Heart left ventricle (tissue), 16 donors: ENCODE measurements at regions not wholly inside any gene's neighbourhood (a gene's known extent, or its start where the extent isn't known, plus 50 kb on each side); places are given as distances from the start of the nearest gene placed in this dataset.

ENCODE experiments used
- ATAC-seq, 4 donors: fragments of 200-7000 bp; cut with Tn5 transposase; one replicate each; pipeline ENCODE4 v1.9.1; 2020 to 2022; ENCODE audit warnings: moderate library complexity in 4 of 4, mild to moderate bottlenecking in 3 of 4, moderate number of reproducible peaks in 1 of 4
- DNase-seq, 5 donors: peaks; one replicate each; pipeline ENCODE4 v3.0.0-alpha.2; 2020
- H3K27ac ChIP-seq, 12 donors: fragments of 200-600 bp; sonication (generic) in 4 of 12; one replicate each; pipeline versions ENCODE4 v1.5.0 to v1.8.0; 2016 to 2022; ENCODE audit warnings: mild to moderate bottlenecking in 2 of 12
- H3K27me3 ChIP-seq, 9 donors: fragments of 200-600 bp; sonication (generic) in 2 of 9; one replicate each; pipeline versions ENCODE4 v1.5.1 to v1.8.0; 2016 to 2022; ENCODE audit warnings: mild to moderate bottlenecking in 3 of 9
- H3K36me3 ChIP-seq, 9 donors: fragments of 200-600 bp; sonication (generic) in 2 of 9; one replicate each; pipeline versions ENCODE4 v1.5.0 to v1.8.0; 2018 to 2022; ENCODE audit warnings: mild to moderate bottlenecking in 2 of 9
- H3K4me1 ChIP-seq, 12 donors: fragments of 200-600 bp; sonication (generic) in 4 of 12; one replicate each; pipeline versions ENCODE4 v1.5.0 to v1.8.0; 2016 to 2022; ENCODE audit warnings: mild to moderate bottlenecking in 3 of 12
- H3K4me3 ChIP-seq, 12 donors: fragments of 200-600 bp; sonication (generic) in 4 of 12; one replicate each; pipeline versions ENCODE4 v1.5.0 to v1.8.0; 2017 to 2022; ENCODE audit warnings: mild to moderate bottlenecking in 9 of 12, moderate library complexity in 4 of 12
- H3K9me3 ChIP-seq, 12 donors: fragments of 200-600 bp; sonication (generic) in 4 of 12; one replicate each; pipeline versions ENCODE4 v1.5.0 to v1.8.0; 2016 to 2022; ENCODE audit warnings: mild to moderate bottlenecking in 1 of 12
- POLR2A ChIP-seq, 2 donors: fragments of 450-650 bp; IDR thresholded peaks; one replicate each; pipeline ENCODE4 v1.6.1; 2017; ENCODE audit warnings: antibody characterized with exemption in 2 of 2, mild to moderate bottlenecking in 2 of 2, moderate library complexity in 2 of 2
- WGBS, 4 donors: extraction: QIAGEN DNeasy Blood & Tissue Kit in 2 of 4; methylation state at CpG; one replicate each; pipeline versions ENCODE4 v1.1.5 to v1.1.7; 2013 to 2018; 5-methylcytosine and 5-hydroxymethylcytosine counted together
- intact Hi-C, 10 donors: fragments of 100-400 bp; cut with DNase I; formaldehyde crosslinking; loops; one replicate each; pipeline versions ENCODE4 v1.11.1 to v1.14.2; 2022
- TF ChIP-seq, protein P1 (sequence below), 12 donors: fragments of 200-600 bp; sonication (generic) in 4 of 12; IDR thresholded peaks; one replicate each; pipeline versions ENCODE4 v1.5.0 to v1.8.0; 2018 to 2022; ENCODE audit warnings: antibody characterized with exemption in 12 of 12, mild to moderate bottlenecking in 5 of 12
- donor health status: ischemic (EF 13 %, LVEDD 7.1; RV severe dilation, severe dysfunction).
- donor health status: healthy with polysubstance abuse.
- donor health status: DM: no; HTN: yes; CAD: no.
- donor health status: DM: no; HTN: no; CAD: no.
- donor health status: ischemic (EF 25% LVEDD 6.9; RV normal size, moderate dysfunction).
- donor health status: ischemic (EF 25% LVEDD 5.7; RV mildly dilated, moderate dysfunction).
- donor health status: healthy.
- donor health status: DM: yes; HTN: yes; CAD: no.
- donor health status: ischemic (EF 35%, LVEDD 5.7; RV mildly dilated, moderate dysfunction).
- donor health status: nonischemic (EF 11% LVEDD 7.7; RV severe dilation, severe dysfunction).
- donor health status: DM: yes; HTN: yes; CAD: no.
- donor health status: PGD.
- donor health status: ischemic (EF 29% LVEDD 5.4; RV normal size, mild dysfunction).
- donor health status: nonischemic (EF 23%, LVEDD 6.1; RV moderate dilation, normal function).

DNA sequence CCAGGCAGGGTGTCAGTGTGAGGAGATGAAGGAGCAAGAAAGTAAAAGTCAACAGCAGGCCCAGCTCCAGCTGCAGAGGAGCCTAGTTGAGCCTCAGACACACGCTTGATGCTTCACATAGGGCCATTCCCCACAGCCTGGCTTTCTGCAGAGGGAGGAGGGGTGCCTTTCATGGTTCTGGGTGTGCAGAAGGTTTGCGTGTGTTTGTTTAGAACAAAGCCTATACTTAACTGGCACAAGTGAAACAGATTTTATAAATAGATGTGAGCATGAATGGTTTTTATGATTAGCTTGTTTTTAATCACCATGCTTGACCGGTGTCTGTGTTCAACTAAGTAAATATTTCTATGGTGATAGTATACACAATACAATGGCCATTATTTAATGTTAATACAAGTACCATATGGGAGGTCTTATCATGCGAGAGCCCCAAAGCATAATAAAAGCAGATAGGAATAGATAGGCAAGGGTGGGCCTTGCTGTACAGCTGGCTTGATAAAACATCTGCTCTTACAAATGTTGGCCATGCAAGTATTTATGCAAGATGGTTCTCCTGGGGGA lies 290.2 kb downstream of the ETS1 start:
- Histone ChIP-seq H3K27me3 (no peaks in the 10 kb centered on the region), H3K27ac (peak overlapping the region in 10 of 12 donors; percentile 3 to 76 (median 49)), H3K9me3 (no peaks in the 10 kb centered on the region), H3K4me3 (no peak overlapping the region), H3K4me1 (peaks cover 3 to 65% (median 44%) of the 10 kb centered on the region in 12 donors), H3K36me3 (no peaks in the 10 kb centered on the region)
- TF ChIP-seq POLR2A (IDR thresholded peaks at IDR 0.05): no peak
- TF ChIP-seq, protein P1, sequence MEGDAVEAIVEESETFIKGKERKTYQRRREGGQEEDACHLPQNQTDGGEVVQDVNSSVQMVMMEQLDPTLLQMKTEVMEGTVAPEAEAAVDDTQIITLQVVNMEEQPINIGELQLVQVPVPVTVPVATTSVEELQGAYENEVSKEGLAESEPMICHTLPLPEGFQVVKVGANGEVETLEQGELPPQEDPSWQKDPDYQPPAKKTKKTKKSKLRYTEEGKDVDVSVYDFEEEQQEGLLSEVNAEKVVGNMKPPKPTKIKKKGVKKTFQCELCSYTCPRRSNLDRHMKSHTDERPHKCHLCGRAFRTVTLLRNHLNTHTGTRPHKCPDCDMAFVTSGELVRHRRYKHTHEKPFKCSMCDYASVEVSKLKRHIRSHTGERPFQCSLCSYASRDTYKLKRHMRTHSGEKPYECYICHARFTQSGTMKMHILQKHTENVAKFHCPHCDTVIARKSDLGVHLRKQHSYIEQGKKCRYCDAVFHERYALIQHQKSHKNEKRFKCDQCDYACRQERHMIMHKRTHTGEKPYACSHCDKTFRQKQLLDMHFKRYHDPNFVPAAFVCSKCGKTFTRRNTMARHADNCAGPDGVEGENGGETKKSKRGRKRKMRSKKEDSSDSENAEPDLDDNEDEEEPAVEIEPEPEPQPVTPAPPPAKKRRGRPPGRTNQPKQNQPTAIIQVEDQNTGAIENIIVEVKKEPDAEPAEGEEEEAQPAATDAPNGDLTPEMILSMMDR (IDR thresholded peaks at IDR 0.05): no peak
- peak; percentile 19 to 72 (median 42) for ATAC-seq
- no peak for DNase-seq
- intact Hi-C loops: loop anchor here in 9 of 10 donors (5.0 to 10.0 kb wide), 12 partner anchors 35 to 540 kb away; no protein-coding TSS in a partner anchor
- WGBS, 4 donors: 37 to 45% (median 41%) methylated on average over 4 of the region's 4 CpGs

GRCh38 chr11:128294671-128295050 lies 292.7 kb downstream of the ETS1 start:
- intact Hi-C loops: loop anchor here (2.0 to 10.0 kb wide), 20 partner anchors 38 to 543 kb away; partner anchors contain the start of gene FLI1 (in 1 of the 10)
- no peak for ATAC-seq
- Histone ChIP-seq H3K4me3 (no peak overlapping the region), H3K4me1 (peaks cover 3 to 83% (median 50%) of the 10 kb centered on the region in 12 donors), H3K9me3 (no peaks in the 10 kb centered on the region), H3K27me3 (no peaks in the 10 kb centered on the region), H3K36me3 (no peaks in the 10 kb centered on the region), H3K27ac (peak overlapping the region in 4 of 12 donors; percentile 9 to 40 (median 32))
- no peak for DNase-seq
- WGBS, 4 donors: 89 to 100% (median 94%) methylated on average over 1 of the region's 1 CpG
- TF ChIP-seq, protein P1 (IDR thresholded peaks at IDR 0.05): no peak
- TF ChIP-seq POLR2A (IDR thresholded peaks at IDR 0.05): no peak

GRCh38 chr11:128294001-128294670 lies 293.2 kb downstream of the ETS1 start:
- no peak overlapping the region for H3K4me3 ChIP-seq
- peak overlapping the region in 4 of 12 donors; percentile 9 to 40 (median 32) for H3K27ac ChIP-seq
- H3K4me1 ChIP-seq: peaks cover 3 to 82% (median 46%) of the 10 kb centered on the region in 12 donors
- DNase-seq: peak in 2 of 5 donors; percentile 38 to 57
- no peaks in the 10 kb centered on the region for H3K27me3 ChIP-seq
- TF ChIP-seq POLR2A (IDR thresholded peaks at IDR 0.05): no peak
- TF ChIP-seq, protein P1 (IDR thresholded peaks at IDR 0.05): no peak
- H3K9me3 ChIP-seq: no peaks in the 10 kb centered on the region
- ATAC-seq: peak in 1 of 4 donors; percentile 22
- no peaks in the 10 kb centered on the region for H3K36me3 ChIP-seq
- intact Hi-C loops: loop anchor here (2.0 to 10.0 kb wide), 18 partner anchors 41 to 541 kb away; partner anchors contain the start of gene FLI1 (in 1 of the 10)
- 61 to 70% (median 65%) methylated on average over 11 of the region's 11 CpGs for WGBS, 4 donors

DNA sequence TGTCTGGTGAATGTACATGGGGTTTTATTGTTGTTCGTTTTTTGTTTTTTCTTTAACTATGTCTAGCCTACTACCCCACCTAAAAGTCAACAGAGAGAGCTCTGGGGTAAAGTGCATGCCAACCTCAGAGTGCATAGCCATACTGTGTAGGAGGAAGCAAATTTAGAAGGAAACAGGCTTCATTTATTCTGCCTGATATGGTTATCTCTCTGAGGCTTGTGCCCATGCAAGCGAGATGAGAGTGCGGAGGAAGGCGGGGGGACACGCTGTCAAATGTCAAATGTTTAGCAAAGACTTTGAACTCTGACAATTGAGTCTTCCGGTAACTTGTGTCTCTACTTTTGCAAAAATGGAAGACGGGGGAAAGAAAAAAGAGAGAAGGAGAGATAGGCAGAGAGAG lies 295.5 kb downstream of the ETS1 start:
- no peaks in the 10 kb centered on the region for H3K36me3 ChIP-seq
- WGBS, 4 donors: 77 to 88% (median 79%) methylated on average over 7 of the region's 7 CpGs
- ATAC-seq (no peak), DNase-seq (no peak)
- peak overlapping the region in 7 of 12 donors; percentile 27 to 87 (median 51) for H3K27ac ChIP-seq
- H3K9me3 ChIP-seq: no peaks in the 10 kb centered on the region
- no peak for TF ChIP-seq POLR2A (IDR thresholded peaks at IDR 0.05)
- TF ChIP-seq, protein P1 (IDR thresholded peaks at IDR 0.05): no peak
- intact Hi-C loops: loop anchor here (2.0 to 10.0 kb wide), 23 partner anchors 37 to 543 kb away; partner anchors contain the start of gene FLI1 (in 1 of the 10)
- H3K27me3 ChIP-seq: no peaks in the 10 kb centered on the region
- H3K4me1 ChIP-seq: peaks cover 3 to 61% (median 32%) of the 10 kb centered on the region in 12 donors
- H3K4me3 ChIP-seq: peak overlapping the region in 1 of 12 donors; percentile 44
